Osteoblast (primary cell): ENCODE measurements at regions not wholly inside any gene's neighbourhood (a gene's known extent, or its start where the extent isn't known, plus 50 kb on each side); places are given as distances from the start of the nearest gene placed in this dataset.

ENCODE experiments used
- DNase-seq: peaks from one replicate; pipeline ENCODE4 v3.0.0; 2011; ENCODE audit warnings: low spot score, mixed read lengths; ENCODE audit not compliant: insufficient read length; ENCODE audit errors: missing footprints
- H2AFZ ChIP-seq: 2 replicates; pipeline ENCODE4 v1.6.0; 2011; ENCODE audit warnings: mild to moderate bottlenecking, low read length
- H3K27ac ChIP-seq: 2 replicates; pipeline ENCODE4 v1.5.1; 2011; ENCODE audit warnings: mild to moderate bottlenecking, low read depth, low read length, moderate library complexity
- H3K27me3 ChIP-seq: 2 replicates; pipeline ENCODE4 v1.6.0; 2012; ENCODE audit warnings: mild to moderate bottlenecking, control low read depth, inconsistent platforms, low read length, moderate library complexity; ENCODE audit not compliant: insufficient read depth
- H3K36me3 ChIP-seq: 2 replicates; pipeline ENCODE4 v1.5.1; 2011; ENCODE audit warnings: mild to moderate bottlenecking, low read length, control low read depth, moderate library complexity; ENCODE audit not compliant: insufficient read depth
- H3K4me1 ChIP-seq: 2 replicates; pipeline ENCODE4 v1.5.1; 2011; ENCODE audit warnings: mild to moderate bottlenecking, low read length, control low read depth, moderate library complexity; ENCODE audit not compliant: insufficient read depth
- H3K4me2 ChIP-seq: 2 replicates; pipeline ENCODE4 v1.6.0; 2011; ENCODE audit warnings: mild to moderate bottlenecking, low read length; ENCODE audit not compliant: insufficient read depth
- H3K4me3 ChIP-seq: fragments of 200-600 bp; sonication (generic); 3 replicates; pipeline ENCODE4 v1.5.1; 2012; ENCODE audit warnings: mild to moderate bottlenecking, low read length, inconsistent platforms; ENCODE audit not compliant: insufficient read depth
- H3K79me2 ChIP-seq: 2 replicates; pipeline ENCODE4 v1.6.0; 2012; ENCODE audit warnings: mild to moderate bottlenecking, low read length, control low read depth, inconsistent platforms; ENCODE audit not compliant: insufficient read depth
- H3K9me3 ChIP-seq: 2 replicates; pipeline ENCODE4 v1.5.1; 2011; ENCODE audit warnings: low read depth, low read length, control low read depth
- H4K20me1 ChIP-seq: 2 replicates; pipeline ENCODE4 v1.6.0; 2012; ENCODE audit warnings: mild to moderate bottlenecking, low read length, control low read depth; ENCODE audit not compliant: insufficient read depth
- CTCF ChIP-seq: IDR thresholded peaks from 2 replicates; pipeline ENCODE4 v1.5.1; 2011; ENCODE audit warnings: mild to moderate bottlenecking, low read depth, low read length, moderate library complexity; ENCODE audit errors: extremely low read depth

GRCh38 chr6:122153557-122153956 is 245.9 kb upstream of the HSF2 start:
- Histone ChIP-seq H3K36me3 (no peaks in the 10 kb centered on the region), H3K27me3 (no peaks in the 10 kb centered on the region), H3K9me3 (no peaks in the 10 kb centered on the region), H3K4me1 (no peaks in the 10 kb centered on the region), H3K4me2 (no peak overlapping the region), H3K27ac (no peak overlapping the region), H4K20me1 (no peaks in the 10 kb centered on the region), H3K79me2 (no peaks in the 10 kb centered on the region), H3K4me3 (no peak overlapping the region), H2AFZ (no peak overlapping the region)
- no peak for TF ChIP-seq CTCF
- no peak for DNase-seq

- Histone ChIP-seq H3K79me2 (no peaks in the 10 kb centered on the region), H3K27me3 (no peaks in the 10 kb centered on the region), H2AFZ (no peak overlapping the region), H3K4me1 (no peaks in the 10 kb centered on the region), H3K4me2 (no peak overlapping the region), H4K20me1 (no peaks in the 10 kb centered on the region), H3K36me3 (no peaks in the 10 kb centered on the region), H3K27ac (no peak overlapping the region), H3K4me3 (no peak overlapping the region), H3K9me3 (no peaks in the 10 kb centered on the region)
- no peak for TF ChIP-seq CTCF
- no peak for DNase-seq
These were observed 245.3 kb upstream of the HSF2 start for GRCh38 chr6:122154155-122154554.

DNA sequence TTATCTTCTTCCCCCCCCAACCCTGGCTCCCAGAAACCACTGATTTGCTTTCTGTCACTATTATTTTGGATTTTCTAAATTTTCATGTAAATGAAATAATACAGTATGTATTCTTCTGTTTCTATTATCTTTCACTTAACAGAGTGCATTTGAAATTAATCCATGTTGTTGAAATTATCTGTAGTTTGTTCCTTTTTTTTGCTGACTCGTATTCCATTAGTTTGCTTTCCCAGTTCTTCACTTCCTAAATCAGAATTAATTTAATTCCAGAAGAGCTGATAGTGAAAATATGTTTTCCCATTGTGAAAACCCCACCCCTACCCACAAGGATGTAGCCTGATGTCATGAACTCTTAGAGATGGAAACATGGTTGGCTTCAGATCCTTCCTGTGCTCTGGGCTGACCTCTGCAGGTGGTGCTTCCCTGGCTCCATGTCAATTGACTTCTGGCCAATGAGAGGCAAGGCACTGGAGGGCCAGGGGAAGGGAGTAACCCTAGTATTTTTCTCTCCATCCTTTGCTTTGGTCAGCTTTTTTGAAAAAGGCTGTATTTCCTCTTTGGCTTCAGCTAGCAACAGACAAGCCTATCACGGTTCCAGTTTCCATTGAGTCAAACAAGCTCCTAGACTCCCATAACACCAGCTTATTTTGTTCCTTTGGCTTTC is 244.4 kb upstream of the HSF2 start:
- Histone ChIP-seq H3K27me3 (no peaks in the 10 kb centered on the region), H3K9me3 (no peaks in the 10 kb centered on the region), H3K4me1 (no peaks in the 10 kb centered on the region), H3K36me3 (no peaks in the 10 kb centered on the region), H3K4me2 (no peak overlapping the region), H3K4me3 (no peak overlapping the region), H4K20me1 (no peaks in the 10 kb centered on the region), H3K79me2 (no peaks in the 10 kb centered on the region), H2AFZ (no peak overlapping the region), H3K27ac (no peak overlapping the region)
- TF ChIP-seq CTCF, result no peak
- no peak for DNase-seq

DNA sequence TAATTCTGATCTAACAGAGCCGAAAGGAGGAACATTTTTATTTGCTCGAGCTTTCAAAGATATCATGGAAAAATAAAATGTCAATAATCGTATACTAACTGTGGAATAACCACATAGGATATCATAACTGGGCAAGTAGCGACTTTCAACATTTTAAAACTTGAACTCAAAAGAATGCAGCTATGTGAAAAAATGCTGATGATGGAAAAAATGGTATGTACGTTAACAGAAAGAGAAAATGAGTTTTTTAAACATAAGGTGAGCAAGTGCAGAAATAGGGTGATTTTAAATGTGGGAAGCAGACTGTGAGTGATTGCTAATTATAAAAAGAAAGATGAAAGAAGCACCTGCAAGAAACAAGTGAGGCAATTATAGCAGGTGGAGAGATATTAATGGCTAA is 238.3 kb upstream of the HSF2 start:
- TF ChIP-seq CTCF, result no peak

More for the DNA sequence above, 238.3 kb upstream of the HSF2 start:
- Histone ChIP-seq H2AFZ (no peak overlapping the region), H3K79me2 (no peaks in the 10 kb centered on the region), H3K4me2 (no peak overlapping the region), H3K9me3 (no peaks in the 10 kb centered on the region), H4K20me1 (no peaks in the 10 kb centered on the region), H3K4me3 (no peak overlapping the region), H3K4me1 (no peaks in the 10 kb centered on the region), H3K36me3 (no peaks in the 10 kb centered on the region), H3K27ac (no peak overlapping the region), H3K27me3 (no peaks in the 10 kb centered on the region)
- no peak for DNase-seq
